Fibroblast of lung (primary cell): ENCODE measurements at regions not wholly inside any gene's neighbourhood (a gene's known extent, or its start where the extent isn't known, plus 50 kb on each side); places are given as distances from the start of the nearest gene placed in this dataset.

Source experiments
- EZH2 ChIP-seq: IDR thresholded peaks from 2 replicates; pipeline ENCODE4 v1.5.1; 2012; ENCODE audit warnings: low read length, control low read depth, mild to moderate bottlenecking; ENCODE audit errors: missing control alignments
- TF ChIP-seq, protein P1 (sequence below), 2 donors: IDR thresholded peaks in 1 of 2; conservative IDR thresholded peaks in 1 of 2; 1 replicate in 1 of 2; 2 replicates in 1 of 2; pipeline ENCODE4 v1.5.1; 2011 to 2012; ENCODE audit warnings: low read length in 2 of 2, control low read depth in 1 of 2, inconsistent platforms in 1 of 2, low read depth in 1 of 2, mild to moderate bottlenecking in 1 of 2

DNA sequence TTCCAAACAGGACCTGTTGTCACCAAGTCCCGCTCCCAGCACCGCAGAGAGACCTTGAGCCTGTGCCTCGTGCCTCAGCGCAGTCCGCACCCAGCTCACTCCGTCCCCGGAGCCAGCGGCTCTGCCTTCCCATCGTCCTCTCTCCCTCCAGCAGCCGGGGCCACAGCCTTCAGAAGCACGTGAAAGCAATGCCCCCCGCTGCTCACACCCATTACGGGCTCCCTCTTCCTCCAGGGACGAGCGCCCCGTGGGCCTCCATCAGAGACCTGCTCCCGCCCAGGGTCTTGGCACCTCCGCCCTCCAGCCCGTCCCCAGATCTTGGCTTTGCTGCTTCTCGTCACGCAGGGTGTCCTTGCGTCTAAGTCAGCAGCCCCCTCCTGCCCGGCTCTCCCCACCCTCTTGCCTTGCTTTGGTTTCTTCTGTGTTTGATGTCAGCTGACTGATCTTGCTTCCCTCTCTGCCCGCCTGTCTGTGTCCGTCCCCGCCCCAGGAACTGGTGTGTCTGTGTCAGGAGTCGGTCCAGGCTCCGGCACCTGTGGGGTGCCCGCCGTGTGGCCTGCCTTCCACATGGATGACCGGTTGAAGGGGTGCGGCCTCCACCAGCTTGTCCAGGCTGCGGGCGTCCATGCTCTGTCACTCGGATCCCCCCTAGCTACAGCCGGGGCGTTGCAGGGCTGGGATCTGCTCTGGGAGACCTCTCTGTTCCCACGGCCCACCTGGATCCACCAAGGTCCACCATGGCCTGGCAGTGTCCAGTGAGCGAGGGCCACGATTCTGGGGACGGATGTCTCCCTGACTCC, 61.9 kb downstream of the FOXL3 start:
- no peak for TF ChIP-seq EZH2
- TF ChIP-seq, protein P1, sequence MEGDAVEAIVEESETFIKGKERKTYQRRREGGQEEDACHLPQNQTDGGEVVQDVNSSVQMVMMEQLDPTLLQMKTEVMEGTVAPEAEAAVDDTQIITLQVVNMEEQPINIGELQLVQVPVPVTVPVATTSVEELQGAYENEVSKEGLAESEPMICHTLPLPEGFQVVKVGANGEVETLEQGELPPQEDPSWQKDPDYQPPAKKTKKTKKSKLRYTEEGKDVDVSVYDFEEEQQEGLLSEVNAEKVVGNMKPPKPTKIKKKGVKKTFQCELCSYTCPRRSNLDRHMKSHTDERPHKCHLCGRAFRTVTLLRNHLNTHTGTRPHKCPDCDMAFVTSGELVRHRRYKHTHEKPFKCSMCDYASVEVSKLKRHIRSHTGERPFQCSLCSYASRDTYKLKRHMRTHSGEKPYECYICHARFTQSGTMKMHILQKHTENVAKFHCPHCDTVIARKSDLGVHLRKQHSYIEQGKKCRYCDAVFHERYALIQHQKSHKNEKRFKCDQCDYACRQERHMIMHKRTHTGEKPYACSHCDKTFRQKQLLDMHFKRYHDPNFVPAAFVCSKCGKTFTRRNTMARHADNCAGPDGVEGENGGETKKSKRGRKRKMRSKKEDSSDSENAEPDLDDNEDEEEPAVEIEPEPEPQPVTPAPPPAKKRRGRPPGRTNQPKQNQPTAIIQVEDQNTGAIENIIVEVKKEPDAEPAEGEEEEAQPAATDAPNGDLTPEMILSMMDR (conservative IDR thresholded peaks at IDR 0.05 in 1 of 2, IDR thresholded peaks at IDR 0.05 in 1 of 2; ENCODE audit: low read depth in 1 of 2, low read length in 2 of 2), result no peak
